ENCODE measurements at regions not wholly inside any gene's neighbourhood (a gene's known extent, or its start where the extent isn't known, plus 50 kb on each side); places are given as distances from the start of the nearest gene placed in this dataset.
"Not testable (repeated sequence)": the region's sequence is repeated elsewhere in the genome, so short reads cannot be mapped to it uniquely, and the experiment has no call there.

- no peak overlapping the region for H3K4me3 ChIP-seq (ENCODE audit: low read length in 2 of 2)
- no peaks in the 10 kb centered on the region for H3K4me1 ChIP-seq (ENCODE audit: control insufficient read depth in 2 of 2, insufficient read depth in 2 of 2, low read length in 2 of 2)
- H3K9ac ChIP-seq (ENCODE audit: low read depth in 1 of 2, low read length in 2 of 2), result no peak overlapping the region
- H3K9me3 ChIP-seq (ENCODE audit: control insufficient read depth in 2 of 2, low read length in 2 of 2), result no peaks in the 10 kb centered on the region
- no peaks in the 10 kb centered on the region for H3K27me3 ChIP-seq (ENCODE audit: control insufficient read depth in 2 of 2, insufficient read depth in 2 of 2, low read length in 2 of 2)
- no peaks in the 10 kb centered on the region for H3K36me3 ChIP-seq (ENCODE audit: control insufficient read depth in 2 of 2, insufficient read depth in 2 of 2, low read length in 2 of 2)
- no peak overlapping the region for H3K27ac ChIP-seq (ENCODE audit: low read depth in 2 of 2, low read length in 2 of 2)
Observed at GRCh38 chr16:58850019-58850677, 116.0 kb upstream of the GOT2 start.

GRCh38 chr16:58848662-58849002, 114.5 kb upstream of the GOT2 start:
- Histone ChIP-seq H3K27me3 (ENCODE audit: control insufficient read depth in 2 of 2, insufficient read depth in 2 of 2, low read length in 2 of 2) (no peaks in the 10 kb centered on the region), H3K9ac (ENCODE audit: low read depth in 1 of 2, low read length in 2 of 2) (no peak overlapping the region), H3K4me3 (ENCODE audit: low read length in 2 of 2) (no peak overlapping the region), H3K9me3 (ENCODE audit: control insufficient read depth in 2 of 2, low read length in 2 of 2) (no peaks in the 10 kb centered on the region), H3K4me1 (ENCODE audit: control insufficient read depth in 2 of 2, insufficient read depth in 2 of 2, low read length in 2 of 2) (no peaks in the 10 kb centered on the region), H3K36me3 (ENCODE audit: control insufficient read depth in 2 of 2, insufficient read depth in 2 of 2, low read length in 2 of 2) (no peaks in the 10 kb centered on the region), H3K27ac (ENCODE audit: low read depth in 2 of 2, low read length in 2 of 2) (no peak overlapping the region)

GRCh38 chr16:58847902-58848661, 114.0 kb upstream of the GOT2 start:
- H3K9me3 ChIP-seq (ENCODE audit: control insufficient read depth in 2 of 2, low read length in 2 of 2), result no peaks in the 10 kb centered on the region
- no peaks in the 10 kb centered on the region for H3K4me1 ChIP-seq (ENCODE audit: control insufficient read depth in 2 of 2, insufficient read depth in 2 of 2, low read length in 2 of 2)
- no peak overlapping the region for H3K9ac ChIP-seq (ENCODE audit: low read depth in 1 of 2, low read length in 2 of 2)
- no peak overlapping the region for H3K4me3 ChIP-seq (ENCODE audit: low read length in 2 of 2)
- H3K27me3 ChIP-seq (ENCODE audit: control insufficient read depth in 2 of 2, insufficient read depth in 2 of 2, low read length in 2 of 2), result no peaks in the 10 kb centered on the region
- no peaks in the 10 kb centered on the region for H3K36me3 ChIP-seq (ENCODE audit: control insufficient read depth in 2 of 2, insufficient read depth in 2 of 2, low read length in 2 of 2)
- no peak overlapping the region for H3K27ac ChIP-seq (ENCODE audit: low read depth in 2 of 2, low read length in 2 of 2)

GRCh38 chr16:58846226-58846625, 112.1 kb upstream of the GOT2 start:
- not testable (repeated sequence) for H3K9ac ChIP-seq (ENCODE audit: low read depth in 1 of 2, low read length in 2 of 2); H3K27ac ChIP-seq (ENCODE audit: low read depth in 2 of 2, low read length in 2 of 2); H3K27me3 ChIP-seq (ENCODE audit: control insufficient read depth in 2 of 2, insufficient read depth in 2 of 2, low read length in 2 of 2); H3K4me1 ChIP-seq (ENCODE audit: control insufficient read depth in 2 of 2, insufficient read depth in 2 of 2, low read length in 2 of 2); H3K9me3 ChIP-seq (ENCODE audit: control insufficient read depth in 2 of 2, low read length in 2 of 2); H3K36me3 ChIP-seq (ENCODE audit: control insufficient read depth in 2 of 2, insufficient read depth in 2 of 2, low read length in 2 of 2); H3K4me3 ChIP-seq (ENCODE audit: low read length in 2 of 2)

GRCh38 chr16:58843675-58844074, 109.6 kb upstream of the GOT2 start:
- Histone ChIP-seq H3K9ac (ENCODE audit: low read depth in 1 of 2, low read length in 2 of 2) (no peak overlapping the region), H3K27ac (ENCODE audit: low read depth in 2 of 2, low read length in 2 of 2) (no peak overlapping the region), H3K4me3 (ENCODE audit: low read length in 2 of 2) (no peak overlapping the region), H3K4me1 (ENCODE audit: control insufficient read depth in 2 of 2, insufficient read depth in 2 of 2, low read length in 2 of 2) (no peaks in the 10 kb centered on the region), H3K27me3 (ENCODE audit: control insufficient read depth in 2 of 2, insufficient read depth in 2 of 2, low read length in 2 of 2) (no peaks in the 10 kb centered on the region), H3K36me3 (ENCODE audit: control insufficient read depth in 2 of 2, insufficient read depth in 2 of 2, low read length in 2 of 2) (no peaks in the 10 kb centered on the region), H3K9me3 (ENCODE audit: control insufficient read depth in 2 of 2, low read length in 2 of 2) (no peaks in the 10 kb centered on the region)

- H3K9me3 ChIP-seq (ENCODE audit: control insufficient read depth in 2 of 2, low read length in 2 of 2), result no peaks in the 10 kb centered on the region
- H3K36me3 ChIP-seq (ENCODE audit: control insufficient read depth in 2 of 2, insufficient read depth in 2 of 2, low read length in 2 of 2), result no peaks in the 10 kb centered on the region
- no peaks in the 10 kb centered on the region for H3K4me1 ChIP-seq (ENCODE audit: control insufficient read depth in 2 of 2, insufficient read depth in 2 of 2, low read length in 2 of 2)
- no peaks in the 10 kb centered on the region for H3K27me3 ChIP-seq (ENCODE audit: control insufficient read depth in 2 of 2, insufficient read depth in 2 of 2, low read length in 2 of 2)
- H3K9ac ChIP-seq (ENCODE audit: low read depth in 1 of 2, low read length in 2 of 2), result no peak overlapping the region
- no peak overlapping the region for H3K27ac ChIP-seq (ENCODE audit: low read depth in 2 of 2, low read length in 2 of 2)
- H3K4me3 ChIP-seq (ENCODE audit: low read length in 2 of 2), result no peak overlapping the region
Observed at GRCh38 chr16:58842746-58843145, 108.6 kb upstream of the GOT2 start.

GRCh38 chr16:58842156-58842555, 108.0 kb upstream of the GOT2 start:
- H3K4me3 ChIP-seq (ENCODE audit: low read length in 2 of 2), result no peak overlapping the region
- no peak overlapping the region for H3K27ac ChIP-seq (ENCODE audit: low read depth in 2 of 2, low read length in 2 of 2)
- H3K9ac ChIP-seq (ENCODE audit: low read depth in 1 of 2, low read length in 2 of 2), result no peak overlapping the region
- no peaks in the 10 kb centered on the region for H3K4me1 ChIP-seq (ENCODE audit: control insufficient read depth in 2 of 2, insufficient read depth in 2 of 2, low read length in 2 of 2)
- no peaks in the 10 kb centered on the region for H3K36me3 ChIP-seq (ENCODE audit: control insufficient read depth in 2 of 2, insufficient read depth in 2 of 2, low read length in 2 of 2)
- no peaks in the 10 kb centered on the region for H3K9me3 ChIP-seq (ENCODE audit: control insufficient read depth in 2 of 2, low read length in 2 of 2)
- H3K27me3 ChIP-seq (ENCODE audit: control insufficient read depth in 2 of 2, insufficient read depth in 2 of 2, low read length in 2 of 2), result no peaks in the 10 kb centered on the region

GRCh38 chr16:58837950-58838349, 103.8 kb upstream of the GOT2 start:
- H3K9ac ChIP-seq (ENCODE audit: low read depth in 1 of 2, low read length in 2 of 2), result no peak overlapping the region
- H3K27me3 ChIP-seq (ENCODE audit: control insufficient read depth in 2 of 2, insufficient read depth in 2 of 2, low read length in 2 of 2), result no peaks in the 10 kb centered on the region
- no peak overlapping the region for H3K27ac ChIP-seq (ENCODE audit: low read depth in 2 of 2, low read length in 2 of 2)
- no peaks in the 10 kb centered on the region for H3K36me3 ChIP-seq (ENCODE audit: control insufficient read depth in 2 of 2, insufficient read depth in 2 of 2, low read length in 2 of 2)
- no peaks in the 10 kb centered on the region for H3K9me3 ChIP-seq (ENCODE audit: control insufficient read depth in 2 of 2, low read length in 2 of 2)
- no peak overlapping the region for H3K4me3 ChIP-seq (ENCODE audit: low read length in 2 of 2)
- H3K4me1 ChIP-seq (ENCODE audit: control insufficient read depth in 2 of 2, insufficient read depth in 2 of 2, low read length in 2 of 2), result no peaks in the 10 kb centered on the region

GRCh38 chr16:58836427-58836826, 102.3 kb upstream of the GOT2 start:
- Histone ChIP-seq H3K36me3 (ENCODE audit: control insufficient read depth in 2 of 2, insufficient read depth in 2 of 2, low read length in 2 of 2) (no peaks in the 10 kb centered on the region), H3K27ac (ENCODE audit: low read depth in 2 of 2, low read length in 2 of 2) (no peak overlapping the region), H3K9me3 (ENCODE audit: control insufficient read depth in 2 of 2, low read length in 2 of 2) (no peaks in the 10 kb centered on the region), H3K9ac (ENCODE audit: low read depth in 1 of 2, low read length in 2 of 2) (no peak overlapping the region), H3K4me1 (ENCODE audit: control insufficient read depth in 2 of 2, insufficient read depth in 2 of 2, low read length in 2 of 2) (no peaks in the 10 kb centered on the region), H3K27me3 (ENCODE audit: control insufficient read depth in 2 of 2, insufficient read depth in 2 of 2, low read length in 2 of 2) (no peaks in the 10 kb centered on the region), H3K4me3 (ENCODE audit: low read length in 2 of 2) (no peak overlapping the region)

GRCh38 chr16:58832386-58832895, 98.3 kb upstream of the GOT2 start:
- no peaks in the 10 kb centered on the region for H3K36me3 ChIP-seq (ENCODE audit: control insufficient read depth in 2 of 2, insufficient read depth in 2 of 2, low read length in 2 of 2)
- H3K9ac ChIP-seq (ENCODE audit: low read depth in 1 of 2, low read length in 2 of 2), result no peak overlapping the region
- no peaks in the 10 kb centered on the region for H3K9me3 ChIP-seq (ENCODE audit: control insufficient read depth in 2 of 2, low read length in 2 of 2)
- no peaks in the 10 kb centered on the region for H3K27me3 ChIP-seq (ENCODE audit: control insufficient read depth in 2 of 2, insufficient read depth in 2 of 2, low read length in 2 of 2)
- H3K4me1 ChIP-seq (ENCODE audit: control insufficient read depth in 2 of 2, insufficient read depth in 2 of 2, low read length in 2 of 2), result no peaks in the 10 kb centered on the region
- no peak overlapping the region for H3K27ac ChIP-seq (ENCODE audit: low read depth in 2 of 2, low read length in 2 of 2)
- H3K4me3 ChIP-seq (ENCODE audit: low read length in 2 of 2), result no peak overlapping the region

Data from mucosa of rectum (tissue), 2 donors.